HepG2 (cell line): ENCODE measurements at regions not wholly inside any gene's neighbourhood (a gene's known extent, or its start where the extent isn't known, plus 50 kb on each side); places are given as distances from the start of the nearest gene placed in this dataset.

Experiments
- ATAC-seq: fragments of 200-7000 bp; cut with Tn5 transposase; 3 replicates; pipeline ENCODE4 v1.9.1; 2020; ENCODE audit warnings: mild to moderate bottlenecking, moderate library complexity
- BruUV-seq: library from RNA; stranded (reverse); fragments of 400-500 nt; replicated peaks from 2 replicates; lab custom pipeline; 2021; lab: Mats Ljungman, UMichigan
- CTCF ChIA-PET: fragments of 300-600 bp; formaldehyde crosslinking; extraction: SDS; loops from one replicate; lab custom pipeline; 2021; ENCODE audit warnings: low total read pairs, inconsistent platforms, low intra/inter-chr PET ratio; lab: Yijun Ruan, JAX
- POLR2A ChIA-PET: fragments of 350-600 bp; sonication (Branson Sonifier 250); formaldehyde crosslinking; loops from one replicate; lab custom pipeline; 2020; ENCODE audit warnings: antibody characterized with exemption, inconsistent platforms; lab: Yijun Ruan, JAX
- DNase-seq: peaks from one replicate; pipeline ENCODE4 v3.0.0-alpha.2; 2015; ENCODE audit warnings: low spot score
- FAIRE-seq: peaks from 3 replicates; lab custom pipeline; 2011; peaks lifted over from hg19 to GRCh38; lab: Jason Lieb, UNC
- H2AFZ ChIP-seq: one replicate; pipeline ENCODE4 v1.6.1; 2011; ENCODE audit warnings: low read length, inconsistent platforms
- H3K27ac ChIP-seq: fragments of 300-600 bp; 3 replicates; pipeline ENCODE4 v1.8.0; 2011; ENCODE audit warnings: mixed run types, mild to moderate bottlenecking, mixed read lengths, low read length, inconsistent platforms; ENCODE audit not compliant: insufficient read depth; ENCODE audit errors: extremely low read length
- H3K27me3 ChIP-seq, 2 experiments: fragments of 200-600 bp in 1 of 2; 2 replicates in 1 of 2; 3 replicates in 1 of 2; pipeline versions ENCODE4 v1.6.0 to v1.8.0; 2011; ENCODE audit warnings: low read length in 2 of 2, mild to moderate bottlenecking in 2 of 2, moderate library complexity in 2 of 2, inconsistent platforms in 1 of 2; ENCODE audit not compliant: insufficient read depth in 2 of 2, control insufficient read depth in 1 of 2
- H3K36me3 ChIP-seq, 2 experiments: fragments of 200-600 bp in 1 of 2; replicated peaks in 1 of 2; 2 replicates in 1 of 2; 3 replicates in 1 of 2; pipeline versions ENCODE4 v1.5.1 to v1.8.0; 2011; ENCODE audit warnings: low read length in 2 of 2, inconsistent platforms in 1 of 2; ENCODE audit not compliant: insufficient read depth in 2 of 2, control insufficient read depth in 1 of 2
- H3K4me1 ChIP-seq: 2 replicates; pipeline ENCODE4 v1.5.1; 2012; ENCODE audit warnings: low read length, inconsistent platforms; ENCODE audit not compliant: insufficient read depth
- H3K4me2 ChIP-seq: 2 replicates; pipeline ENCODE4 v1.6.0; 2011; ENCODE audit warnings: low read depth, low read length, inconsistent platforms
- H3K4me3 ChIP-seq, 3 experiments: fragments of 200-600 bp in 1 of 3; sonication (generic), shearing (Covaris generic) in 1 of 3; replicated peaks in 1 of 3; 2 replicates each; pipeline ENCODE4 v1.5.1; 2011 to 2016; ENCODE audit warnings: low read length in 3 of 3, inconsistent platforms in 2 of 3, low read depth in 2 of 3, mild to moderate bottlenecking in 2 of 3, control low read depth in 1 of 3, mixed read lengths in 1 of 3; ENCODE audit not compliant: insufficient read depth in 1 of 3
- H3K79me2 ChIP-seq: one replicate; pipeline ENCODE4 v1.6.1; 2011; ENCODE audit warnings: low read length, inconsistent platforms; ENCODE audit not compliant: insufficient read depth
- H3K9ac ChIP-seq: 2 replicates; pipeline ENCODE4 v1.6.0; 2011; ENCODE audit warnings: mild to moderate bottlenecking, low read depth, low read length, inconsistent platforms; ENCODE audit not compliant: insufficient read depth
- H3K9me3 ChIP-seq: 2 replicates; pipeline ENCODE4 v1.5.1; 2012; ENCODE audit warnings: mild to moderate bottlenecking, low read length
- H4K20me1 ChIP-seq: 2 replicates; pipeline ENCODE4 v1.6.0; 2011; ENCODE audit warnings: inconsistent platforms, mild to moderate bottlenecking, low read length, moderate library complexity; ENCODE audit not compliant: insufficient read depth
- HNF4G ChIP-seq, 2 experiments: sonication (generic) in 1 of 2; formaldehyde crosslinking in 1 of 2; IDR thresholded peaks; 2 replicates each; pipeline versions ENCODE4 v1.4.0 to v1.6.1; 2011 to 2020; ENCODE audit warnings: borderline replicate concordance in 2 of 2, low read depth in 2 of 2, mild to moderate bottlenecking in 2 of 2, low read length in 1 of 2, missing genetic modification reagents in 1 of 2, moderate library complexity in 1 of 2
- IRF2 ChIP-seq: IDR thresholded peaks from 2 replicates; pipeline ENCODE4 v1.6.1; 2018; ENCODE audit warnings: missing genetic modification reagents, missing compliant biosample characterization
- RNF2 ChIP-seq: fragments of 450-650 bp; conservative IDR thresholded peaks from 2 replicates; pipeline ENCODE4 v1.6.1; 2016; ENCODE audit warnings: low read depth
- SOX13 ChIP-seq, 3 experiments: fragments of 450-650 bp in 1 of 3; sonication (generic) in 1 of 3; formaldehyde crosslinking in 1 of 3; IDR thresholded peaks in 2 of 3; conservative IDR thresholded peaks in 1 of 3; 2 replicates each; pipeline versions ENCODE4 v1.5.0 to v1.6.1; 2016 to 2020; ENCODE audit warnings: antibody characterized with exemption in 1 of 3, mild to moderate bottlenecking in 1 of 3, missing compliant biosample characterization in 1 of 3, missing genetic modification reagents in 1 of 3, moderate library complexity in 1 of 3
- ZMAT3 ChIP-seq: sonication (generic); formaldehyde crosslinking; conservative IDR thresholded peaks from 2 replicates; pipeline ENCODE4 v1.7.0; 2021; ENCODE audit warnings: missing genetic modification reagents
- ZNF354B ChIP-seq: sonication (generic); formaldehyde crosslinking; IDR thresholded peaks from 2 replicates; pipeline ENCODE4 v1.8.0; 2022; ENCODE audit warnings: mild to moderate bottlenecking, missing genetic modification reagents
- in situ Hi-C: cut with HindIII; loops from 2 replicates; pipeline ENCODE4 v1.10.0; 2017; ENCODE audit warnings: low pct_unique_long_range_greater_than_20kb; ENCODE audit not compliant: extremely low pct_ligation_motif_present
- intact Hi-C: fragments of 100-400 bp; cut with micrococcal nuclease; formaldehyde crosslinking; loops from one replicate; pipeline ENCODE4 v1.10.0; 2022; ENCODE audit not compliant: unreplicated experiment
- TF ChIP-seq, protein P1 (sequence below): sonication (generic); formaldehyde crosslinking; IDR thresholded peaks from 2 replicates; pipeline ENCODE4 v1.8.1; 2023; ENCODE audit warnings: missing genetic modification reagents, inconsistent platforms, borderline replicate concordance

- no peak for TF ChIP-seq IRF2
- TF ChIP-seq SOX13 (IDR thresholded peaks at IDR 0.05) = no peak
- no peak for TF ChIP-seq SOX13 (CRISPR knock-in tag; conservative IDR thresholded peaks at IDR 0.05 in 1 of 2, IDR thresholded peaks at IDR 0.05 in 1 of 2)
Measured at GRCh38 chr5:67338421-67338820, 141.8 kb upstream of the CD180 start (continued).

GRCh38 chr5:67337751-67338150 lies 141.2 kb upstream of the CD180 start:
- Histone ChIP-seq H3K9me3 (no peaks in the 10 kb centered on the region), H3K4me3 (no peak overlapping the region), H3K27ac (no peak overlapping the region), H3K27me3 (no peaks in the 10 kb centered on the region), H4K20me1 (no peaks in the 10 kb centered on the region), H3K79me2 (no peaks in the 10 kb centered on the region), H3K9ac (no peak overlapping the region), H3K36me3 (no peaks in the 10 kb centered on the region), H2AFZ (no peak overlapping the region), H3K4me1 (no peaks in the 10 kb centered on the region), H3K4me2 (no peak overlapping the region)
- in situ Hi-C loops = no loop called here
- no TSS peak for BruUV-seq
- POLR2A ChIA-PET = no interaction called here
- FAIRE-seq = no peak
- CTCF ChIA-PET = no interaction called here
- no peak for DNase-seq
- intact Hi-C loops = no loop called here
- TF ChIP-seq ZNF354B (CRISPR knock-in tag) = no peak
- TF ChIP-seq RNF2 = no peak
- TF ChIP-seq, protein P1, sequence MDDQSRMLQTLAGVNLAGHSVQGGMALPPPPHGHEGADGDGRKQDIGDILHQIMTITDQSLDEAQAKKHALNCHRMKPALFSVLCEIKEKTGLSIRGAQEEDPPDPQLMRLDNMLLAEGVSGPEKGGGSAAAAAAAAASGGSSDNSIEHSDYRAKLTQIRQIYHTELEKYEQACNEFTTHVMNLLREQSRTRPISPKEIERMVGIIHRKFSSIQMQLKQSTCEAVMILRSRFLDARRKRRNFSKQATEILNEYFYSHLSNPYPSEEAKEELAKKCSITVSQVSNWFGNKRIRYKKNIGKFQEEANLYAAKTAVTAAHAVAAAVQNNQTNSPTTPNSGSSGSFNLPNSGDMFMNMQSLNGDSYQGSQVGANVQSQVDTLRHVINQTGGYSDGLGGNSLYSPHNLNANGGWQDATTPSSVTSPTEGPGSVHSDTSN (CRISPR knock-in tag) = no peak
- no peak for TF ChIP-seq ZMAT3 (CRISPR knock-in tag)
- TF ChIP-seq HNF4G (IDR thresholded peaks at IDR 0.05; ENCODE audit: borderline replicate concordance, low read depth, low read length) = no peak
- no peak for TF ChIP-seq HNF4G (CRISPR knock-in tag; IDR thresholded peaks at IDR 0.05; ENCODE audit: borderline replicate concordance, low read depth)
- TF ChIP-seq, all 625 proteins: peak for 0
- no peak for ATAC-seq
